HG03097 (cell line): ENCODE measurements at regions not wholly inside any gene's neighbourhood (a gene's known extent, or its start where the extent isn't known, plus 50 kb on each side); places are given as distances from the start of the nearest gene placed in this dataset.
"Not testable (repeated sequence)": the region's sequence is repeated elsewhere in the genome, so short reads cannot be mapped to it uniquely, and the experiment has no call there.

Source experiments
- ATAC-seq: cut with Tn5 transposase; IDR thresholded peaks from one replicate; pipeline ENCODE4 v1.9.1; 2021; ENCODE audit not compliant: unreplicated experiment, low FRiP score

DNA sequence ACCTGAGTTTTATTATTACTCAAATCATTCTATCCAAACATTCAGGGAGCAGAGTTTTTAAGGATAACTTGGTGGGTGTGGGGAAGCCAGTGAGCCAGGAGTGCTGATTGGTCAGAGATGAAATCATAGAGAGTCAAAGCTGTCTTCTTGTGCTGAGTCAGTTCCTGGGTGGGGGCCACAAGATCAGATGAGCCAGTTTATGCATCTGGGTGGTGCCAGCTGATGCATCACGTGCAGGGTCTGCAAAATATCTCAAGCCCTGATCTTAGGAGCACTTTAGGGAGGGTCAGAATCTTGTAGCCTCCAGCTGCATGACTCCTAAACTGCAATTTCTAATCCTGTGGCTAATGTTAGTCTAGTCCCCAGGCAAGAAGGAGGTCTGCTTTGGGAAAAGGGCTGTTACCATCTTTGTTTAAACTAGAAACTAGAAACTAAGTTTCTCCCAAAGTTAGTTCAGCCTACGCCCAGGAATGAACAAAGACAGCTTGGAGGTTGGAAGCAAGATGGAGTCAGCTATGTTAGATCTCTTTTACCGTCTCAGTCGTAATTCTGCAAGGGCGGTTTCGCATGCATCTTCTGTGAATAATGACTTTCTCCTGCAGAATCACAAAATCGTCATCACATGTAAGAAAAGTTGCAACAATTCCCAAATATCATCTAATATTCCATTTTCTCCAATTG is 97.5 kb downstream of the ZNF664 start:
- not testable (repeated sequence) for ATAC-seq

DNA sequence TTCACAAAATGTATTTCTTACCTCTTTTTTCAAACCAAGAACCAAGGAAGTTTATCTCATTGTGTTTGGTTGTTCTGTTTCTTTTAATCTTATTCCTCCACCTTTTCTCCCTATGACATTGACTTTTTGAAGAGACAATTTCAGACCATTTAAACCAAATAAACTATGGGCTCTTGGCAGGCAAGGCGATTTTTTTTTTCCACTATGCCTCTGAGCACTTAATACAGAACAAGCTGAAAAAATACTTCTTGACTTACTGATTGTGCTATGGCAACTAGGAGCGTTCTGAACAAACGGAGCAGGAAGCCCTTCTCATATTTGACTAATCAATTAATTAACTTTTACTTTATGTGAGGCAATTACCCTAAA is 98.0 kb downstream of the ZNF664 start:
- ATAC-seq: no peak

DNA sequence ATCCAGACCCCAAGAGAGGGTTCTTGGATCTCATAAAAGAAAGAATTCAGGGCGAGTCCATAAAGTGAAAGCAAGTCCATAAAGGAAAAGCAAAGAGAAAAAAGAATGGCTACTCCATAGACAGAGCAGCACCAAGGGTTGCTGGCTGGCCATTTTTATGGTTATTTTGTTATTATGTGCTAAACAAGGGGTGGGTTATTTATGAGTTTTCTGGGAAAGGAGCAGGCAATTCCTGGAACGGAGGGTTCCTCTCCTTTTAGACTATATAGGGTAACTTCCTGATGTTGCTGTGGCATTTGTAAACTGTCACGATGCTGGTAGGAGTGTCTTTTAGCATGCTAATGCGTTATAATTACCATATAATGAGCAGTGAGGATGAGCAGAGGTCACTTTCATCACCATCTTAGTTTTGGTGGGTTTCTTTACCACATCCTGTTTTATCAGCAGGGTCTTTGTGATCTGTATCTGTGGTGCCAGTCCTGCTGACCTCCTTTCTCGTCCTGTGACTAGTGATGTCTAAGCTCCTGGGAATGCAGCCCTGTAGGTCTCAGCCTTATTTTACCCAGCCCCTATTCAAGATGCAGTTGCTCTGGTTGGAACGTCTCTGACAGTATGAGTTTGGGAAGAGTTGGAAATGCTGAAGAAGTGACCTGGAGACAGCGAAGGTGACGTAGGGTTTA is 100.5 kb downstream of the ZNF664 start:
- no peak for ATAC-seq

DNA sequence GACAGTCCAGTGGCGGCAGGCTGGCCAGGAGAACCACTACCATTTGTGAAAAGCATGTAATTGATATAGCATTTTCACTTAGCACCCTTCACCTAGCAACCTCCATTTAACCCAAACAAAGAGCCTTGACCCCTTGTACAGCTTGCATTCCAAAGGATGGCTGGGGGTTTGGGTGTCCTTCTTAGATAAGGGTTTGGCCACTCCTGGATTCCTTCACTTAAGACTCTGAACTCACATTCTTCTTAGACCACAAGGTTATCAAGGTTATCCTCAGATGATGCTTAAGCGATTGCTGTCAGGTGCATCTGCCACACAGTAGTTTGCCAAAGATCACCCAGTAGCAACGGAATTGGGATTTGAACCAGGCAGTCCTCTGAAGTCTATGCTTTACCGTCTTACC is 102.8 kb downstream of the ZNF664 start:
- ATAC-seq: no peak

DNA sequence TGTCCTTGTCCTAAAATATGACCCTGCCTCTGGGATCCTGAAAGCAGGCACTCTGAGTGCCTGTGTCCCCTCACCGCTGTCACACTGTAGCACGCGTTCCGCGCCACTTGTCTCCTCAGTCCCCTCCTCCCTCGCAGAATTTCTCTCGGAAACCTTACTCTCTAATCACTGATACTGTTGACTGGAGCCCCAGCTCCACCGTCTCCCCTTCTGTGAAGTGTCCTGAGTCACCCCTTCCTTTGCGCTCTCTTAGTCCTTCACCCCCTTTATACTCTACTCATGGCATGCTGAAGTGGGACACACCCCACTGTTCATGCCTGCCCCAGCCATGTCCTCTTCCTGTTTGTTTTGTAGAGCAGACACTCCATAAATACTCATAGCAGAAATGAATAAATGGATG is 104.7 kb downstream of the ZNF664 start:
- ATAC-seq: no peak

DNA sequence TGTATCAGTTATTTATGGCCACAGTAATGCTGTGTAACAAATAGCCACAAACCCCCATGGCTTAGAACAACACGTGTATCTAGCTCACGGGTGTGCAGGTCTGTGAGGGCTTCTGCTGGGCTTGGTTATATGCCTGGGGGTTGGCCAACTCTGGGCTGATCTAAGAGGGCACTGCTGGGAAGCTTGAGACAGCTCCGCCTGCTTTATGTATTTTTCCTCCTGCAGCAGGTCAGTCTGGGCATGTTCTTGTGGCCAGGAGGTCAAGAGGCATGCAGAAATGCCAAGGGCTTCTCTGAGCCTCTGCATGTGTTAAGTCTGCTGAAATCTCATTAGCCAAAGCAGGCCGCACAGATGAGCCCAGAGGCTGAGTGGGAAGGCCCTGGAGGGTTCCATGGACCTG is 105.8 kb downstream of the ZNF664 start:
- no peak for ATAC-seq

DNA sequence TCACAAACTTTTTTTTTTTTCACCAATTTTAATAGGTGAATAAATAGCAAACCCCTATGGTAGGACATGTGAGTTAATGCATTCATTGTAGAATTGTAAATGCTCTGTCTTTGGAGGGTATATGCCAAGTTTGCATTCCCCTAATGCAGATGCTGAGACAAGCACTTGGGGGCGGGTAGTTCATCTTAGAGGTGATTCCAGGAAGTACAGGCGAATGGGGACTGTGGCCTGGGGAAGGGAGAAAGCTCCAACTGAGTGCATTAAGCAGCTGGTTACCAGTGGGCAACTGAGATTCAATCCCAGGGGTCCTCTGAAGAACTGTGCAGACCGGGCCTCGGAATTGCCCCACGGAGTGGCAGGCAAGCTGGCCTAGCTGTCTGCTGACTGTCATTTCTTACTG is 107.6 kb downstream of the ZNF664 start:
- no peak for ATAC-seq

DNA sequence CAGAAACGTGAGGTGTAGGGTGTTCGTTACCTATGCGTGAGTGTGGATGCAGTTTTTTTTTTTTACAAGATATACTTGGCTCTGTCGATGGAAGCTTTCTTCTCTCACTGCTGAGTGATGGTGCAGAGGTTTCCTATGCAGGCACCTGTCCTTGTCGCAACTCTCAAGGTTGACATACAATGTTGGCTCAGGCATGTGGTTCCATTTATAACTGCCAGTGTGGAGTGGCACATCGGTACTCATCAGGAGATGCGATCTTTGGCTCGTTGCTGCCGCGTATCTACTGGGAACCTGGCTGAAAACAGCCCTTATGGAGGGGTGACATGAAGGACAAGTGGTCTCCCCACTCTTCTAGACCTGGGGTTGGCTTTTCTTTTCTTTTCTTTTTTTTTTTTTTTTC is 109.0 kb downstream of the ZNF664 start:
- ATAC-seq: no peak

DNA sequence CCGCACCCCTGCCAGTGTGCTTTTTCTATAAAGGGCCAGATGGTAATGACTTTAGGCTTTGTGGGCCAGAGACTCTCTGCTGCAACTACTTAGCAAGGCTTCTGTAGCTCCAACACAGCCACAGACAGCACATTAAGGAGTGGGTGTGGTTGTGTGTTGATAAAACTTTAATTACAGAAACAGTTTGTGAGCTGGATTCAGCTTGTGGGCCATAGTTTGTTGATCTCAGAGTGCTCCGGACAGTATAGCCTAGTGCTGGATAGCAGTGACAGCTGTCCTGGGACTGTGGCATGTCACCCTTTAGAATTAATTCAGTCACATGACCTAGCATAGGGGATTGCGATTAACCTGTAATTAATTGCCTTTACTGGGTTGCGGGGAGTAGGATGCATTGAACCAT is 109.7 kb downstream of the ZNF664 start:
- ATAC-seq: no peak

DNA sequence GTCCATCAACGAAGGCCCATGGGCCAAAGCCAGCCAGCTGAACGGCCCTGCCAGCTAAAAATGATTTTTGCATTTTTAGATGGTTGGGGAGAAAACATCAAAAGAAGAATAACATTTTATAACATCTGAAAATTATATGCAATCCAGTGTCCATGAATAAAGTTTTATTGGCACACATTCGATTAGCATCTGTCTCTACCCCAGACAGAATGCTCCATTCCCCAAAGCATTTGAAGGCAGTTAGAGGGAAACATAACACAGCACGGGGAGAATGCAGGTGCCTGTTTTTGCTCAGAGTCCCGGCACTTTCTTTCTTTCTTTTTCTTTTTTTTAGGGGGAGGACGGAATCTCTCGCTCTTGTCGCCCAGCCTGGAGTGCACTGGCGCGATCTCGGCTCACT is 110.7 kb downstream of the ZNF664 start:
- no peak for ATAC-seq

DNA sequence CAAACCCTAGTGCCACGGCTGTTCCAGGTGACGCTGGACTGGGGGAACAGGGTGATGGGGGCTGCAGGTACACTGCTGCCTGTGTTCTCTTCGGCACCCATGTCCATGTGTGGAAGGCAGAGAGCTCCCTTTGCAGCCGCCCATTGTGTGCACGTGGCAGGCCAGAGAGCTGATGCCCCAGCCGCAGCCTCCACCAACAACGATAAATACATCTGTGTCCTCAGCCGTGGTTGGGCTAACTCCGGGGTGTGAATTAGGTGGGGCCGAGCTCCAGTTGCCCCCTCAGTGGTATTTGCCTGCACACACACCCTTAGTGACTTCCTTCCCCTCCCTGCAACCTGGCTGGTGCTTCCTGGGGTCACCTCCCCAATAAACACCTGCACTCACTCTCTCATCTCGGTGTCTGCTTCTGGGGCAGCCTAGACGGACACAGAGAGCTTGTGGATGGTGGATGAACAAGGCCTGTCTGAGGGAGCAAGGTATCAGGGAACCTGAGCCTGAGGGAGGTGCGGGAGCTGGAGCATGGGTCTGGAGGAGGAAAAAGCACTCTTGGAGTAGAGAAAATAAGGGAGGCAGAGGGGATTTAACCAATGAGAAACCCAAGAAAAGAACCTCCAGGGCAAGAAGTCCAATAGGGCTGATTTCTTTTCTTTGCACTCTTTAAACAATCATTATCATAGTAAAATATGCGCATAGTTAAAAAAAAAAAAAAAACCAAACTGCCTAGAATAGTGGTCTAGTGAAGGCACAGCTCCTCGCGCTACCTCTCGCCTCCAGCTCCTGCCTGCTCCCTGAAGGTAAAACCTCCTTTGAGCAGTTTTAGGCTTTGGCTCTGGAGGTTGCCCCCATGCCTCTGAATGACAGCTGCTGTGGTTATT is 112.6 kb downstream of the ZNF664 start:
- ATAC-seq: no peak

DNA sequence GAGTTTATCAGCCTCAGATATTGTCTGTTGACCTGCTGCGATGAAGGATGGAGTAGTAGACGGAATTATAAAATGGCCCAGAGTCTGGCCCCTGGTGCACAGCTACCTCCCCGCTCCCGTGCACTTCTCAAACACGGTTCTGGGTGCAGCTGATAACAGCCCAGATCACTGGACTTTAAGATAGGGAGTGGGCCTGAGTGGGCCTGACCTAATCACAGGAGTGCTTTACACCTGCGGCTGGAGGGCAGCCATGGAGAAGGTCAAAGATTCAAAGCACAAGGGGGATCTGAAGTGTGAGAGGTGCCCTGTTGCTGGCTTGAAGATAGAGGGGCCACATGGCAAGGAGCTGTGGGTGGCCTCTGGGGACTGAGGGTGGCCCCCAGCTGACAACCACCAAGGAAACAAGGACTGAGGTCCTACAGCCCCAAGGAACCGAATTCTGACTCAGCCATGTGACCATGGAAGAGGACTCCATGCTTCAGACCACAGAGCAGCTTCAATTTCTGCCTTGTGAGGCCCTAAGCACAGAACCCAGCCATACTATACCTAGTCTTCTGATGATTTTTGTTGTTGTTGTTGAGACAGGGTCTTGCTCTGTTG is 113.4 kb downstream of the ZNF664 start:
- ATAC-seq: no peak

DNA sequence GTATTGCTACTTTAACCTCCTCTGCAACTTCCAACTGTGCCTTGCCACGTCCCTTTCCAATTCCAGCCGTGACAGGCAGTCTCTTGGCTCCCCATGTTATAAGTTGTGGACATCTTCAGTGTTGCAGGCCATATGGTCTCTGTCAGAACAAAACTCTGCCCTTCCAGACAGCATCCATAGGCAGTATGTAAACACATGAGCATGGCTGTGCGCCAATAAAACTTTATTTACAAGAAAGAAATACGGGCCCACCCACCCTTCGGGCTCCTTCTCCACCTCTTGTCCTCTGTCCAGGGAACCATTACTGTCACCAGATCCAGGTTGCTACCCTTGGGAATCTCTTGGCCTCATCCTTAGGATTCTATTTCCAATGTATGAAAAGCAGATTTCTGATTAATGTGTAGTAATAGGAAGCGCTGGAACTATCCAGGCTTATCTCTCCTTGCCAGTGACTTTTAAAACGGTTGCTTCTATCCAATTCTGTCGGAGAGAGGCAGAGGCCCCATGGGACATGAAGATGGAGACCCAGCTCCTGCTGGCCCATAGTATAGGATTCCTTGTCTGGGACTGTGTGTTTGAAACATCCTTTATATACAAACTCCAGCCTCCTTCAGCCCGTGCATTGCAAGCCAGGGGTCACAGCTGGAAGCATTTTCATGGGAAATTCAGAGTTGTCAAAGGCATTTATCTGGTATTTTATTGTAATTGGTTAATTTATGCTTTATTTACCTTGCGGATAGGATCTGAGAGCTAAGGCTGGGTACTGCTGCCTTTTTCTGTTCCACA is 114.4 kb downstream of the ZNF664 start:
- no peak for ATAC-seq

DNA sequence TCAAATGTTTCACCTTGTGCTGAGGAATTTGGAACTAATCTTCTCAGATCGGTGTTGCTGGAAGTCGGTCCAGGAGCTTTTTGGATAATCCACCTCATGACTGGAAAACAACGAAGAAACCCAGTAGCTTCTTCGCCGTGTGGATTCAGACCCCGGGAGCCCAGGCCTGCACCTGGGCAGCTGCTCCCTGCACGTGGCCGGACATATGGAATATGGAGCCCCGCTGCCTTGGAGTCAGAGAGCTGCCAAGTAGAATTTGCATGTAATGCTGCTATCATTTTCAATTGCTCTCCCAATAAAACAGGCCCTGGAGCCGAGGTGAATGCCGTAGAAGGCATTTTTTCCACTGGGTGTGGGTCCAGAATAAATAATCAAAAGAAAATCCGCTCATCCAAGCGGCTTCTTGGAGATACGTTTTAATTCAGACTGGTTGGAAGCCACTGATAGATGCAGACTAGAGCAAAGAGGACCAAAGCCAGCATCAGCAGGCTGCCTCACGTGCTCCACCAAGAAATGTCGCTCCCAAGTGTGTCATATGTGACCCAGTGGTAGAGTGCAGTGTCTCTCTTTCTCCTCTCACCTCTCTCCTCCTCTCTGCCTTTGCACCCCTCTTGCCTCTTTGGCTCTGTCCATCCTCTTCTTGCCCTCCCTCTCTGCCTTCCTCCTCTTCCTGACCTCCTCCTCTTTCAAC is 115.3 kb downstream of the ZNF664 start:
- ATAC-seq: no peak

DNA sequence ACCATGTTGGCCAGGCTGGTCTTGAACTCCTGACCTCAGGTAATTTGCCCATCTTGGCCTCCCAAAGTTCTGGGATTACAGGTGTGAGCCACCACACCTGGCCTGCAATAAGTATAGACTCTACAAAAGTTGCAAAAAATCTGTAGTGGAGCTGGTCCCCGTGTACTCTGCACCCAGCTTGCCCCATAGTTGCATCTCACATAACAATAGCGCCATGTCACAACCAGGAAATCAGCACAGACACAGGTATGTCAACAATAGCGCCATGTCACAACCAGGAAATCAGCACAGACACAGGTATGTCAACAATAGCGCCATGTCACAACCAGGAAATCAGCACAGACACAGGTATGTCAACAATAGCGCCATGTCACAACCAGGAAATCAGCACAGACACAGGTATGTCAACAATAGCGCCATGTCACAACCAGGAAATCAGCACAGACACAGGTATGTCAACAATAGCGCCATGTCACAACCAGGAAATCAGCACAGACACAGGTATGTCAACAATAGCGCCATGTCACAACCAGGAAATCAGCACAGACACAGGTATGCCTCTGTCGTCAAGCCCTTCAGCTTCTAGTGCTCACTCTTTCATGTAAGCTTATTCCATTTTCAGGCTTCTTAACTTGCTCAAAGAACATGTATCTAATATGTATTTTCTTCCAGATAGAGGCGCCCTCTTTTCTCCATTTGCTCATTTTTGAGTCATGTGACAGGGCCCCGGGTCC is 116.3 kb downstream of the ZNF664 start:
- not testable (repeated sequence) for ATAC-seq

DNA sequence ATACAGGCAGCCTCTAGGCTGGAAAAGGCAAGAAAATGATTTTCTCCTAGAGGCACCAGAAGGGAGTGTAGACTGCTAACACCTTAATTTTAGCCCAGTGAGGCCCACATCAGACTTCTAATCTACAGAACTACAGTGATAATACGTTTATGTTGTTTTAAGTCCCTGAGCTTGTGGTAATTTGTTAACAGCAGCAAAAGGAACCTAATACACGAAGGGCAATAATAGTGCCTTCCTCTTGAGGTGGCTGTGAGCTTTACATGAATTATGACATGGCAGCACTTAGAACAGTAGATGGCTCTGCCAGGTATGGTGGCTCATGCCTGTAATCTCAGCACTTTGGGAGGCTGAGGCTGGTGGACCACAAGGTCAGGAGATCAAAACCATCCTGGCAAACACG is 118.8 kb downstream of the ZNF664 start:
- ATAC-seq: no peak

DNA sequence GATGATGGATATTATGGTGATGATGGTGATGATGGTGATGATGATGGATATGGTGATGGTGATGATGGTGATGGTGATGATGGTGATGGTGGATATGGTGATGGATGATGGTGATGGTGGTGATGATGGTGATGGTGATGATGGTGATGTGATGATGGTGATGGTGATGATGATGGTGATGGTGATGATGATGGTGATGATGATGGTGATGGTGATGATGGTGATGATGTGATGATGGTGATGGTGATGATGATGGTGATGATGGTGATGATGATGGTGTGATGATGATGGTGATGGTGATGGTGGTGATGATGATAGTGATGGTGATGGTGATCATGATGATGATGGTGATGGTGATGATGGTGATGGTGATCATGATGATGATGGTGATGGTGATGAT is 119.5 kb downstream of the ZNF664 start:
- not testable (repeated sequence) for ATAC-seq

DNA sequence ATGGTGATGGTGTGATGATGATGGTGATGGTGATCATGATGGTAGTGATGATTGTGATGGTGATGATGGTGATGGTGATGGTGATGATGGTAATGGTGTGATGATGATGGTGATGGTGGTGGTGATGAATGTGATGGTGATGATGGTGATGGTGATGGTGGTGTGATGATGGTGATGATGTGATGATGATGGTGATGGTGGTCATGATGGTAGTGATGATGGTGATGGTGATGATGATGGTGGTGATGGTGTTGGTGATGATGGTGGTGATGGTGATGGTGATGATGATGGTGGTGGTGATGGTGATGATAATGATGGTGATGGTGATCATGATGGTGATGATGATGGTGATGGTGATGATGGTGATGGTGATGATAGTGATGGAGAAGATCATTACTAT is 120.3 kb downstream of the ZNF664 start:
- no peak for ATAC-seq

DNA sequence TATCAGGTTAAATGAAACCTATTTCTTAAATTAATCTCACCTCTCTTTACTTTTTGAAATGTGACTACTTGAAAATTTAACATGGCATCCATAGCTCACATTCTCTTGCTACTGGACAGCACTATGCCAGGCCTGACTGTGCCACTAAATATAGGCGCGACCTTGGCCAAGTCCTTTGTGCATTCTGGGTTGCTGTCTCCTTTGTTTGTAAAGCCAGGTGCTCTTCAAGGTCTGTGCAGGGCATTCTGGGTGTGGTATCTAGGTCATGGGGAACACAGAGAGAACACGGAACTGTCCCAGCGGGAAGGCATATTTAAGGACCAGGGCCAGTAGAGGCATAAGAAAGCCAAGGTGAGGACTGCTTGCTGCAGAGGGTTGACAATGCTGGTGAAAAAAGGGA is 121.2 kb downstream of the ZNF664 start:
- no peak for ATAC-seq
